H1 (cell line): ENCODE measurements at regions not wholly inside any gene's neighbourhood (a gene's known extent, or its start where the extent isn't known, plus 50 kb on each side); places are given as distances from the start of the nearest gene placed in this dataset.

ENCODE experiments used
- CREB1 ChIP-seq: IDR thresholded peaks from 2 replicates; pipeline ENCODE4 v1.6.1; 2012; ENCODE audit warnings: inconsistent platforms
- EP300 ChIP-seq, 2 experiments: IDR thresholded peaks; 1 replicate in 1 of 2; 2 replicates in 1 of 2; pipeline ENCODE4 v1.6.1; 2011 to 2012; ENCODE audit warnings: low read depth in 2 of 2, low read length in 2 of 2, mild to moderate bottlenecking in 2 of 2, borderline replicate concordance in 1 of 2, inconsistent platforms in 1 of 2, moderate library complexity in 1 of 2
- EZH2 ChIP-seq: fragments of 200-600 bp; sonication (generic); IDR thresholded peaks from 2 replicates; pipeline ENCODE4 v1.7.1; 2012; ENCODE audit warnings: low read depth, mild to moderate bottlenecking, moderate library complexity, low read length, inconsistent platforms; ENCODE audit not compliant: severe bottlenecking
- HDAC6 ChIP-seq: IDR thresholded peaks from one replicate; pipeline ENCODE4 v1.7.1; 2012; ENCODE audit warnings: low read depth, mild to moderate bottlenecking, inconsistent platforms, low read length, moderate library complexity
- JUN ChIP-seq: IDR thresholded peaks from 2 replicates; pipeline ENCODE4 v1.6.1; 2011; ENCODE audit warnings: low read depth, mild to moderate bottlenecking, improper control_type of control experiment, low read length
- JUND ChIP-seq: IDR thresholded peaks from 2 replicates; pipeline ENCODE4 v1.6.1; 2011; ENCODE audit warnings: mild to moderate bottlenecking, improper control_type of control experiment, low read length
- NRF1 ChIP-seq: IDR thresholded peaks from 2 replicates; pipeline ENCODE4 v1.6.1; 2011; ENCODE audit warnings: mild to moderate bottlenecking, low read depth, low read length, improper control_type of control experiment
- POLR2A ChIP-seq, 2 experiments: IDR thresholded peaks; 1 replicate in 1 of 2; 2 replicates in 1 of 2; pipeline ENCODE4 v1.6.1; 2011; ENCODE audit warnings: low read depth in 2 of 2, low read length in 2 of 2, mild to moderate bottlenecking in 2 of 2; ENCODE audit errors: control extremely low read depth in 1 of 2
- RFX5 ChIP-seq: IDR thresholded peaks from 2 replicates; pipeline ENCODE4 v1.6.1; 2011; ENCODE audit warnings: low read depth, low read length, improper control_type of control experiment, borderline replicate concordance
- SP1 ChIP-seq: IDR thresholded peaks from 2 replicates; pipeline ENCODE4 v1.6.1; 2011; ENCODE audit warnings: low read depth, low read length
- SP2 ChIP-seq: IDR thresholded peaks from 2 replicates; pipeline ENCODE4 v1.6.1; 2012; ENCODE audit warnings: mild to moderate bottlenecking, low read length, inconsistent platforms
- TCF12 ChIP-seq: IDR thresholded peaks from 2 replicates; pipeline ENCODE4 v1.6.1; 2011; ENCODE audit warnings: low read depth, mild to moderate bottlenecking, low read length
- ZNF274 ChIP-seq: IDR thresholded peaks from 2 replicates; pipeline ENCODE4 v1.7.0; 2012; ENCODE audit warnings: low read length, borderline replicate concordance; ENCODE audit errors: extremely low read depth
- TF ChIP-seq, protein P1 (sequence below), 3 experiments: IDR thresholded peaks; 1 replicate in 2 of 3; 2 replicates in 1 of 3; pipeline versions ENCODE4 v1.5.1 to v1.6.1; 2011; ENCODE audit warnings: low read length in 3 of 3, mild to moderate bottlenecking in 3 of 3, inconsistent platforms in 2 of 3, low read depth in 1 of 3, moderate library complexity in 1 of 3; ENCODE audit not compliant: insufficient read depth in 1 of 3; ENCODE audit errors: control extremely low read depth in 1 of 3

DNA sequence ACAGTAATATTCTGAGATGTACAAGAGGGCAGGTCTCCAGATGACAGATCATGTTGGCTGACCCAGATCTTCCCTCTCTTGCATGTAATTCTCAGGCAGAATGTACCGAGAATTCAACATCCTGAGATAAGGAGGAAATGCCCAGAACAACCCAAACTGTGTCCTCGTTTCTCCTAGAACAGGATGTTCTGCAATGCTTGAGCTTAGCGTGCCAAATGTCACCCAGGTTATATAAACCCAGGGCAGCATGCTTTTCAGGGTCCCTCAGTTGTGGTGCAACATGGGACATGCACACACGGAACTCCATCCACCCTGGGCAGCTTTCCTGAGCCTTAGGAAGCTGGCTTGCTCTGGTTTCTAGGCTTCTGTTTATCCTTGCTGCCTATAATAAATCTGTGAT is 102.1 kb upstream of the CMC1 start:
- TF ChIP-seq, protein P1, sequence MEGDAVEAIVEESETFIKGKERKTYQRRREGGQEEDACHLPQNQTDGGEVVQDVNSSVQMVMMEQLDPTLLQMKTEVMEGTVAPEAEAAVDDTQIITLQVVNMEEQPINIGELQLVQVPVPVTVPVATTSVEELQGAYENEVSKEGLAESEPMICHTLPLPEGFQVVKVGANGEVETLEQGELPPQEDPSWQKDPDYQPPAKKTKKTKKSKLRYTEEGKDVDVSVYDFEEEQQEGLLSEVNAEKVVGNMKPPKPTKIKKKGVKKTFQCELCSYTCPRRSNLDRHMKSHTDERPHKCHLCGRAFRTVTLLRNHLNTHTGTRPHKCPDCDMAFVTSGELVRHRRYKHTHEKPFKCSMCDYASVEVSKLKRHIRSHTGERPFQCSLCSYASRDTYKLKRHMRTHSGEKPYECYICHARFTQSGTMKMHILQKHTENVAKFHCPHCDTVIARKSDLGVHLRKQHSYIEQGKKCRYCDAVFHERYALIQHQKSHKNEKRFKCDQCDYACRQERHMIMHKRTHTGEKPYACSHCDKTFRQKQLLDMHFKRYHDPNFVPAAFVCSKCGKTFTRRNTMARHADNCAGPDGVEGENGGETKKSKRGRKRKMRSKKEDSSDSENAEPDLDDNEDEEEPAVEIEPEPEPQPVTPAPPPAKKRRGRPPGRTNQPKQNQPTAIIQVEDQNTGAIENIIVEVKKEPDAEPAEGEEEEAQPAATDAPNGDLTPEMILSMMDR (IDR thresholded peaks at IDR 0.05; ENCODE audit: control extremely low read depth in 1 of 3, insufficient read depth in 1 of 3, low read depth in 1 of 3, low read length in 3 of 3): no peak
- TF ChIP-seq JUN (no peak), CREB1 (no peak), HDAC6 (no peak), POLR2A (IDR thresholded peaks at IDR 0.05; ENCODE audit: control extremely low read depth in 1 of 2, low read depth in 2 of 2, low read length in 2 of 2) (no peak), EZH2 (no peak), EP300 (IDR thresholded peaks at IDR 0.05; ENCODE audit: borderline replicate concordance in 1 of 2, low read depth in 2 of 2, low read length in 2 of 2) (no peak), SP1 (no peak), ZNF274 (no peak), JUND (no peak), NRF1 (no peak), RFX5 (no peak), TCF12 (no peak), SP2 (no peak)
